ENCODE measurements at regions not wholly inside any gene's neighbourhood (a gene's known extent, or its start where the extent isn't known, plus 50 kb on each side); places are given as distances from the start of the nearest gene placed in this dataset.
"Not testable (repeated sequence)": the region's sequence is repeated elsewhere in the genome, so short reads cannot be mapped to it uniquely, and the experiment has no call there.

DNA sequence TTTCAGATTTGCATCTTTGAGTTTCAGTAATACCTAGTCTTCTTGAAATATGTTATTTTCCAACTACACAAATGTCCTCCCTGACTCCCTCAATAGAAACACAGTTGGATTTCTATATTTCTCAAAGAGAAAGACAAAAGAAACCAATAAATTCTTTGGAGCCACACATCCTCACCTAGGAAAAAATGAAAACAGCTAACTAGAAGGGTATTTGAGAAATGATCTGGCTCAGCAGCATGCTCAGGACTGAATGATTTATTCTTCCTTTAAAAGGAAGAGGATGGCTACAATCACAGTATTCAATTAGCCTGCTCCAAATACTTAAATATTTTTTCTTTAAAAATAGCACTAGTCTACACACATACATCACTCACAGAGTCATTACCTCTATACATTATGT lies 196.4 kb upstream of the TENT5A start:
- no peak for DNase-seq (ENCODE audit: insufficient read length, low spot score, missing footprints)
- H3K4me2 ChIP-seq (ENCODE audit: insufficient read depth, low read length), result no peak overlapping the region
- no peaks in the 10 kb centered on the region for H3K79me2 ChIP-seq (ENCODE audit: insufficient read depth, low read length)
- H3K27ac ChIP-seq (ENCODE audit: low read depth, low read length), result no peak overlapping the region
- H3K9me3 ChIP-seq (ENCODE audit: low read depth, low read length), result no peaks in the 10 kb centered on the region
- no peaks in the 10 kb centered on the region for H4K20me1 ChIP-seq (ENCODE audit: insufficient read depth, low read length)
- H3K4me1 ChIP-seq (ENCODE audit: insufficient read depth, low read length), result peaks cover 12% of the 10 kb centered on the region
- TF ChIP-seq, protein P1, sequence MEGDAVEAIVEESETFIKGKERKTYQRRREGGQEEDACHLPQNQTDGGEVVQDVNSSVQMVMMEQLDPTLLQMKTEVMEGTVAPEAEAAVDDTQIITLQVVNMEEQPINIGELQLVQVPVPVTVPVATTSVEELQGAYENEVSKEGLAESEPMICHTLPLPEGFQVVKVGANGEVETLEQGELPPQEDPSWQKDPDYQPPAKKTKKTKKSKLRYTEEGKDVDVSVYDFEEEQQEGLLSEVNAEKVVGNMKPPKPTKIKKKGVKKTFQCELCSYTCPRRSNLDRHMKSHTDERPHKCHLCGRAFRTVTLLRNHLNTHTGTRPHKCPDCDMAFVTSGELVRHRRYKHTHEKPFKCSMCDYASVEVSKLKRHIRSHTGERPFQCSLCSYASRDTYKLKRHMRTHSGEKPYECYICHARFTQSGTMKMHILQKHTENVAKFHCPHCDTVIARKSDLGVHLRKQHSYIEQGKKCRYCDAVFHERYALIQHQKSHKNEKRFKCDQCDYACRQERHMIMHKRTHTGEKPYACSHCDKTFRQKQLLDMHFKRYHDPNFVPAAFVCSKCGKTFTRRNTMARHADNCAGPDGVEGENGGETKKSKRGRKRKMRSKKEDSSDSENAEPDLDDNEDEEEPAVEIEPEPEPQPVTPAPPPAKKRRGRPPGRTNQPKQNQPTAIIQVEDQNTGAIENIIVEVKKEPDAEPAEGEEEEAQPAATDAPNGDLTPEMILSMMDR (IDR thresholded peaks at IDR 0.05; ENCODE audit: extremely low read depth, low read depth, low read length), result no peak
- no peak overlapping the region for H2AFZ ChIP-seq (ENCODE audit: low read length)
- no peaks in the 10 kb centered on the region for H3K27me3 ChIP-seq (ENCODE audit: insufficient read depth, low read length)
- H3K4me3 ChIP-seq (ENCODE audit: insufficient read depth, low read length), result no peak overlapping the region
- H3K36me3 ChIP-seq (ENCODE audit: insufficient read depth, low read length), result no peaks in the 10 kb centered on the region

DNA sequence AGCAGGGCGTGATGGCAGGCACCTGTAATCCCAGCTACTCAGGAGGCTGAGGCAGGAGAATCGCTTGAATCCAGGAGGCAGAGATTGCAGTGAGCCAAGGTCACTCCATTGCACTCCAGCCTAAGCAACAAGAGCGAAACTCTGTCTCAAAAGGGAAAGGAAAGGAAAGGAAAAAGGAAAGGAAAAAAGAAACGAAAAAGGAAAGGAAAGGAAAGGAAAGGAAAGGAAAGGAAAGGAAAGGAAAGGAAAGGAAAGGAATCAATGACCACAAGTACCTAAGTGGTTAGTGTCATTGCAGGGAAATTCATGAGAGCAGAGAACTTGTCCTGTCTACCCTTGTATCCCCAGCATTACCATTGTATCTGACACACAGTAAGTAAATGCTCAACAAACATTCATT lies 195.7 kb upstream of the TENT5A start:
- peaks cover 12% of the 10 kb centered on the region for H3K4me1 ChIP-seq (ENCODE audit: insufficient read depth, low read length)
- not testable (repeated sequence) for H3K9me3 ChIP-seq (ENCODE audit: low read depth, low read length); H3K4me3 ChIP-seq (ENCODE audit: insufficient read depth, low read length); H2AFZ ChIP-seq (ENCODE audit: low read length); H3K4me2 ChIP-seq (ENCODE audit: insufficient read depth, low read length); H3K36me3 ChIP-seq (ENCODE audit: insufficient read depth, low read length); H3K27ac ChIP-seq (ENCODE audit: low read depth, low read length); DNase-seq (ENCODE audit: insufficient read length, low spot score, missing footprints); H3K79me2 ChIP-seq (ENCODE audit: insufficient read depth, low read length); H3K27me3 ChIP-seq (ENCODE audit: insufficient read depth, low read length); H4K20me1 ChIP-seq (ENCODE audit: insufficient read depth, low read length)

DNA sequence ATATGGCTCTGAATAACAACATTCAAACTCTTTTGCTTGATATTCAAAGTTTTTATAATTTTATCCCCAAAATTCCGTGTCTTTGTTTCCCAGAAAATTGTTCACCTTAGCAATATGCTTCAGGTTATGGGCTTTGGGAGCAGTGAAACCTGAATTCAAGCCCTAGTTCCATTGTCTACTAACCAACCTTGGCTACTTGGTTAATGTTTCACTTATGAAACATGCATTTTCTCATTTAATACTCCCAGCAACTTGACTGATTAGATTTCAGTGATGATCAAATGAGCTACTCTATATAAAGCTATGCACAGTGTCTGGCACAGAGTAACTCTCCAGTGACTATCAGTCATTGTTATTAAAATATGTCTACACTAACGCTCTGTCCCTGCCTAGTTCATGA lies 192.2 kb upstream of the TENT5A start:
- no peak overlapping the region for H3K4me3 ChIP-seq (ENCODE audit: insufficient read depth, low read length)

DNA sequence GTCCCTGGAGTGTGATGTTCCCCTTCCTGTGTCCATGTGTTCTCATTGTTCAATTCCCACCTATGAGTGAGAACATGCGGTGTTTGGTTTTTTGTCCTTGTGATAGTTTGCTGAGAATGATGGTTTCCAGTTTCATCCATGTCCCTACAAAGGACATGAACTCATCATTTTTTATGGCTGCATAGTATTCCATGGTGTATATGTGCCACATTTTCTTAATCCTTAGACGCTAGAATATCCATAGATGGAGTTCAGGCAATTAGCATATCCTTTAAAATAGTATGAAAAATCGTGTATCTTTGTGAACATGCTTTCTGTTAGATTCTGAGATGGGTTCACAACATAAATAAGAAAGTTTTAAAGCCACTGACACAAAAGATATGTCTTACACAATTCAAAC lies 190.4 kb upstream of the TENT5A start:
- H3K27ac ChIP-seq (ENCODE audit: low read depth, low read length); H3K4me3 ChIP-seq (ENCODE audit: insufficient read depth, low read length); H3K9me3 ChIP-seq (ENCODE audit: low read depth, low read length); H2AFZ ChIP-seq (ENCODE audit: low read length); H3K27me3 ChIP-seq (ENCODE audit: insufficient read depth, low read length); H3K4me2 ChIP-seq (ENCODE audit: insufficient read depth, low read length); H3K36me3 ChIP-seq (ENCODE audit: insufficient read depth, low read length); H4K20me1 ChIP-seq (ENCODE audit: insufficient read depth, low read length); DNase-seq (ENCODE audit: insufficient read length, low spot score, missing footprints); H3K79me2 ChIP-seq (ENCODE audit: insufficient read depth, low read length): not testable (repeated sequence)
- peaks cover 24% of the 10 kb centered on the region for H3K4me1 ChIP-seq (ENCODE audit: insufficient read depth, low read length)

More for the DNA sequence above, 192.2 kb upstream of the TENT5A start:
- Histone ChIP-seq H4K20me1 (ENCODE audit: insufficient read depth, low read length) (no peaks in the 10 kb centered on the region), H2AFZ (ENCODE audit: low read length) (no peak overlapping the region), H3K36me3 (ENCODE audit: insufficient read depth, low read length) (no peaks in the 10 kb centered on the region), H3K4me2 (ENCODE audit: insufficient read depth, low read length) (no peak overlapping the region), H3K9me3 (ENCODE audit: low read depth, low read length) (no peaks in the 10 kb centered on the region), H3K79me2 (ENCODE audit: insufficient read depth, low read length) (no peaks in the 10 kb centered on the region), H3K27me3 (ENCODE audit: insufficient read depth, low read length) (no peaks in the 10 kb centered on the region), H3K4me1 (ENCODE audit: insufficient read depth, low read length) (peaks cover 6% of the 10 kb centered on the region), H3K27ac (ENCODE audit: low read depth, low read length) (no peak overlapping the region)
- TF ChIP-seq, protein P1 (IDR thresholded peaks at IDR 0.05; ENCODE audit: extremely low read depth, low read depth, low read length), result no peak
- no peak for DNase-seq (ENCODE audit: insufficient read length, low spot score, missing footprints)

DNA sequence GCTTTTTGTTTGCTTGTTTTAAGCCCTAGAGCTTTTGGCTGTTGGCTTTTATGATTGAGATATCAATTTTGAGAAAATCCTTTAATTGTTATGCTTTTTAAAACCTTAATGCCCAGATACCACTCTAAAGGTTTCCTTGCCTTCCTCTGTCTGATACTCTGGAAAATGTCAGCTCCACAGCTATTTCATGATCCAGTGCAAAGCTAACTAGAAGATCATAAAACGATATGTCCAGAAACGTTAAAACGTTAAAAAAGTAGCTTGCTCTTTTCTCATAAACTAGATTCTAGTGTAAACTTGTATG lies 189.5 kb upstream of the TENT5A start:
- Histone ChIP-seq H3K4me3 (ENCODE audit: insufficient read depth, low read length) (no peak overlapping the region), H3K27ac (ENCODE audit: low read depth, low read length) (no peak overlapping the region), H4K20me1 (ENCODE audit: insufficient read depth, low read length) (no peaks in the 10 kb centered on the region), H3K79me2 (ENCODE audit: insufficient read depth, low read length) (no peaks in the 10 kb centered on the region), H3K4me2 (ENCODE audit: insufficient read depth, low read length) (no peak overlapping the region), H3K36me3 (ENCODE audit: insufficient read depth, low read length) (no peaks in the 10 kb centered on the region), H3K4me1 (ENCODE audit: insufficient read depth, low read length) (peaks cover 32% of the 10 kb centered on the region), H3K9me3 (ENCODE audit: low read depth, low read length) (no peaks in the 10 kb centered on the region), H3K27me3 (ENCODE audit: insufficient read depth, low read length) (no peaks in the 10 kb centered on the region), H2AFZ (ENCODE audit: low read length) (no peak overlapping the region)
- no peak for DNase-seq (ENCODE audit: insufficient read length, low spot score, missing footprints)
- TF ChIP-seq, protein P1 (IDR thresholded peaks at IDR 0.05; ENCODE audit: extremely low read depth, low read depth, low read length), result no peak

All from osteoblast (primary cell).